ENCODE measurements at regions not wholly inside any gene's neighbourhood (a gene's known extent, or its start where the extent isn't known, plus 50 kb on each side); places are given as distances from the start of the nearest gene placed in this dataset.
"Not testable (repeated sequence)": the region's sequence is repeated elsewhere in the genome, so short reads cannot be mapped to it uniquely, and the experiment has no call there.

- no peak for DNase-seq (ENCODE audit: low spot score)
Observed at GRCh38 chr2:238521002-238521401, 94.3 kb downstream of the ASB1 start.

GRCh38 chr2:238521870-238522269, 95.1 kb downstream of the ASB1 start:
- DNase-seq (ENCODE audit: low spot score): no peak

GRCh38 chr2:238523158-238524110, 96.7 kb downstream of the ASB1 start:
- DNase-seq (ENCODE audit: low spot score): no peak

GRCh38 chr2:238524426-238524983, 97.8 kb downstream of the ASB1 start:
- no peak for DNase-seq (ENCODE audit: low spot score)

- no peak for DNase-seq (ENCODE audit: low spot score)
Observed at GRCh38 chr2:238525990-238526389, 99.3 kb downstream of the ASB1 start.

- DNase-seq (ENCODE audit: low spot score): no peak
Observed at GRCh38 chr2:238527565-238527964, 100.8 kb downstream of the ASB1 start.

GRCh38 chr2:238528953-238529781, 102.4 kb downstream of the ASB1 start:
- DNase-seq (ENCODE audit: low spot score): no peak

- not testable (repeated sequence) for DNase-seq (ENCODE audit: low spot score)
Observed at GRCh38 chr2:238531017-238531645, 104.4 kb downstream of the ASB1 start.

GRCh38 chr2:238543732-238544131, 117.0 kb downstream of the ASB1 start:
- not testable (repeated sequence) for DNase-seq (ENCODE audit: low spot score)

- DNase-seq (ENCODE audit: low spot score): no peak
Observed at GRCh38 chr2:238548902-238549462, 122.3 kb downstream of the ASB1 start.

- no peak for DNase-seq (ENCODE audit: low spot score)
Observed at GRCh38 chr2:238549866-238550265, 123.1 kb downstream of the ASB1 start.

GRCh38 chr2:238551091-238551490, 124.4 kb downstream of the ASB1 start:
- no peak for DNase-seq (ENCODE audit: low spot score)

- DNase-seq (ENCODE audit: low spot score): no peak
Observed at GRCh38 chr2:238552226-238552625, 125.5 kb downstream of the ASB1 start.

GRCh38 chr2:238553159-238553558, 126.4 kb downstream of the ASB1 start:
- no peak for DNase-seq (ENCODE audit: low spot score)

- no peak for DNase-seq (ENCODE audit: low spot score)
Observed at GRCh38 chr2:238554468-238555315, 128.0 kb downstream of the ASB1 start.

GRCh38 chr2:238555786-238556542, 129.2 kb downstream of the ASB1 start:
- DNase-seq (ENCODE audit: low spot score): no peak

- no peak for DNase-seq (ENCODE audit: low spot score)
Observed at GRCh38 chr2:238557431-238557830, 130.7 kb downstream of the ASB1 start.

GRCh38 chr2:238557936-238558335, 131.2 kb downstream of the ASB1 start:
- no peak for DNase-seq (ENCODE audit: low spot score)

GRCh38 chr2:238558456-238559099, 131.9 kb downstream of the ASB1 start:
- no peak for DNase-seq (ENCODE audit: low spot score)

GRCh38 chr2:238560234-238560633, 133.5 kb downstream of the ASB1 start:
- DNase-seq (ENCODE audit: low spot score): no peak
